ENCODE measurements at regions not wholly inside any gene's neighbourhood (a gene's known extent, or its start where the extent isn't known, plus 50 kb on each side); places are given as distances from the start of the nearest gene placed in this dataset.

- TF ChIP-seq, protein P1, sequence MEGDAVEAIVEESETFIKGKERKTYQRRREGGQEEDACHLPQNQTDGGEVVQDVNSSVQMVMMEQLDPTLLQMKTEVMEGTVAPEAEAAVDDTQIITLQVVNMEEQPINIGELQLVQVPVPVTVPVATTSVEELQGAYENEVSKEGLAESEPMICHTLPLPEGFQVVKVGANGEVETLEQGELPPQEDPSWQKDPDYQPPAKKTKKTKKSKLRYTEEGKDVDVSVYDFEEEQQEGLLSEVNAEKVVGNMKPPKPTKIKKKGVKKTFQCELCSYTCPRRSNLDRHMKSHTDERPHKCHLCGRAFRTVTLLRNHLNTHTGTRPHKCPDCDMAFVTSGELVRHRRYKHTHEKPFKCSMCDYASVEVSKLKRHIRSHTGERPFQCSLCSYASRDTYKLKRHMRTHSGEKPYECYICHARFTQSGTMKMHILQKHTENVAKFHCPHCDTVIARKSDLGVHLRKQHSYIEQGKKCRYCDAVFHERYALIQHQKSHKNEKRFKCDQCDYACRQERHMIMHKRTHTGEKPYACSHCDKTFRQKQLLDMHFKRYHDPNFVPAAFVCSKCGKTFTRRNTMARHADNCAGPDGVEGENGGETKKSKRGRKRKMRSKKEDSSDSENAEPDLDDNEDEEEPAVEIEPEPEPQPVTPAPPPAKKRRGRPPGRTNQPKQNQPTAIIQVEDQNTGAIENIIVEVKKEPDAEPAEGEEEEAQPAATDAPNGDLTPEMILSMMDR (conservative IDR thresholded peaks at IDR 0.05 in 1 of 2, IDR thresholded peaks at IDR 0.05 in 1 of 2; ENCODE audit: extremely low read depth in 1 of 2, insufficient read depth in 1 of 2, low read depth in 1 of 2, low read length in 2 of 2): no peak
- no peak for TF ChIP-seq EZH2 (IDR thresholded peaks at IDR 0.05; ENCODE audit: borderline replicate concordance, low read length)
Measured at GRCh38 chr4:138770818-138771217, 244.8 kb upstream of the NOCT start.
